ENCODE measurements at regions not wholly inside any gene's neighbourhood (a gene's known extent, or its start where the extent isn't known, plus 50 kb on each side); places are given as distances from the start of the nearest gene placed in this dataset.

DNA sequence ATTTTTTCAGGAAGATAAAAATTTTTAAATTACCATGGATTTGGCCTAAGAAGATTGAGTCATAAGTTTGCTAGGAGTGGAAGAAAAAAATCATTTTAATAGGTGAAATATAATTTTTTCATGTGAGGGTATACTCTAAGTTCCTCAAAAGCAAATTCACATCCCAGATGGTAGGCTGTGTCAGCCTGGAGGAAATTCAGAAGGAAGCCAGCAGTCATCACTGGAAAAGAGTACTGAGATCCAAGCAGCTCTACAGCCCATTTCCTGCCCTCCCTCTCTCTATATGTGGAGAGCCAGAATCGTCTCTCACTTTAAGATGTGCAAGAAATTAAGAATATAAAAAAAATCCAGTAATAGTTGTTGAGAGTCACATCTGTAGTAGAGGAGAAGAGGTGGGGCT lies 126.5 kb upstream of the CDH18 start (continued):
- TF ChIP-seq, protein P1, sequence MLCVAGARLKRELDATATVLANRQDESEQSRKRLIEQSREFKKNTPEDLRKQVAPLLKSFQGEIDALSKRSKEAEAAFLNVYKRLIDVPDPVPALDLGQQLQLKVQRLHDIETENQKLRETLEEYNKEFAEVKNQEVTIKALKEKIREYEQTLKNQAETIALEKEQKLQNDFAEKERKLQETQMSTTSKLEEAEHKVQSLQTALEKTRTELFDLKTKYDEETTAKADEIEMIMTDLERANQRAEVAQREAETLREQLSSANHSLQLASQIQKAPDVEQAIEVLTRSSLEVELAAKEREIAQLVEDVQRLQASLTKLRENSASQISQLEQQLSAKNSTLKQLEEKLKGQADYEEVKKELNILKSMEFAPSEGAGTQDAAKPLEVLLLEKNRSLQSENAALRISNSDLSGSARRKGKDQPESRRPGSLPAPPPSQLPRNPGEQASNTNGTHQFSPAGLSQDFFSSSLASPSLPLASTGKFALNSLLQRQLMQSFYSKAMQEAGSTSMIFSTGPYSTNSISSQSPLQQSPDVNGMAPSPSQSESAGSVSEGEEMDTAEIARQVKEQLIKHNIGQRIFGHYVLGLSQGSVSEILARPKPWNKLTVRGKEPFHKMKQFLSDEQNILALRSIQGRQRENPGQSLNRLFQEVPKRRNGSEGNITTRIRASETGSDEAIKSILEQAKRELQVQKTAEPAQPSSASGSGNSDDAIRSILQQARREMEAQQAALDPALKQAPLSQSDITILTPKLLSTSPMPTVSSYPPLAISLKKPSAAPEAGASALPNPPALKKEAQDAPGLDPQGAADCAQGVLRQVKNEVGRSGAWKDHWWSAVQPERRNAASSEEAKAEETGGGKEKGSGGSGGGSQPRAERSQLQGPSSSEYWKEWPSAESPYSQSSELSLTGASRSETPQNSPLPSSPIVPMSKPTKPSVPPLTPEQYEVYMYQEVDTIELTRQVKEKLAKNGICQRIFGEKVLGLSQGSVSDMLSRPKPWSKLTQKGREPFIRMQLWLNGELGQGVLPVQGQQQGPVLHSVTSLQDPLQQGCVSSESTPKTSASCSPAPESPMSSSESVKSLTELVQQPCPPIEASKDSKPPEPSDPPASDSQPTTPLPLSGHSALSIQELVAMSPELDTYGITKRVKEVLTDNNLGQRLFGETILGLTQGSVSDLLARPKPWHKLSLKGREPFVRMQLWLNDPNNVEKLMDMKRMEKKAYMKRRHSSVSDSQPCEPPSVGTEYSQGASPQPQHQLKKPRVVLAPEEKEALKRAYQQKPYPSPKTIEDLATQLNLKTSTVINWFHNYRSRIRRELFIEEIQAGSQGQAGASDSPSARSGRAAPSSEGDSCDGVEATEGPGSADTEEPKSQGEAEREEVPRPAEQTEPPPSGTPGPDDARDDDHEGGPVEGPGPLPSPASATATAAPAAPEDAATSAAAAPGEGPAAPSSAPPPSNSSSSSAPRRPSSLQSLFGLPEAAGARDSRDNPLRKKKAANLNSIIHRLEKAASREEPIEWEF (IDR thresholded peaks at IDR 0.05; ENCODE audit: insufficient replicate concordance, low read depth, low read length): no peak
- TF ChIP-seq YY1 (IDR thresholded peaks at IDR 0.05; ENCODE audit: low read depth, low read length): no peak

DNA sequence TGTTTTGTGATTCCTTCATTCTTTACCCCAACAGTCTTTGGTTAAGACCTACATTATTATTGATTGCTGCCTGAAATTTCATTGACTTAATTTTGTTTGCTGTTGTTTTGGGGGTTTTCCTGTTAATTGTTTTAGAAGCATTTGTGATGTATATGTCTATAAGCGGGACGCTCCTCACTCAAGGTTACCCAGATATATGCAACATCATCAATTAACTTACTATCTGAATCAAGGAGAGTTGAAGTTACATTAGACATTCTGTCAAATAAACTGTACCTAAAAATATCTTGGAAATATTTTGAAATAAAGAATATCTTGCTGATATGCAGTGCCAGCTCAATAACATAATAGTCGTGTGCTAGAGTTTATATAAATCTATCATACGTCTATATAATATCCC lies 125.9 kb upstream of the CDH18 start:
- ChIA-PET POLR2A (no interaction called here), SMC1A (ENCODE audit: uncharacterized antibody, unreplicated experiment) (no interaction called here), RAD21 (ENCODE audit: unreplicated experiment) (no interaction called here), CTCF (no interaction called here)
- H3K27me3 ChIP-seq (replicated peaks in 1 of 2; ENCODE audit: control insufficient read depth in 2 of 2, insufficient read depth in 2 of 2, low read length in 1 of 2): no peaks in the 10 kb centered on the region
- in situ Hi-C loops (cut with MboI): no loop called here
- no peak overlapping the region for H3K9ac ChIP-seq (ENCODE audit: control insufficient read depth, insufficient read depth, low read length)
- no peak overlapping the region for H3K4me2 ChIP-seq (ENCODE audit: control insufficient read depth, insufficient read depth)
- no TSS peak for BruUV-seq (replicated peaks)
- H4K20me1 ChIP-seq (ENCODE audit: control insufficient read depth, insufficient read depth): no peaks in the 10 kb centered on the region
- H3K4me1 ChIP-seq (ENCODE audit: control insufficient read depth, insufficient read depth, low read length): no peaks in the 10 kb centered on the region
- H3K9me3 ChIP-seq (replicated peaks; ENCODE audit: control insufficient read depth, insufficient read depth, low read length): no peaks in the 10 kb centered on the region
- FAIRE-seq (no peak), ATAC-seq (no peak), DNase-seq (ENCODE audit: low read depth, low spot score) (no peak)
- H3K79me2 ChIP-seq (ENCODE audit: control insufficient read depth, insufficient read depth, low read length): no peaks in the 10 kb centered on the region
- H2AFZ ChIP-seq (ENCODE audit: control insufficient read depth, low read depth, low read length): no peak overlapping the region
- intact Hi-C loops (cut with micrococcal nuclease; ENCODE audit: unreplicated experiment): no loop called here
- no peak overlapping the region for H3K27ac ChIP-seq (ENCODE audit: control insufficient read depth, insufficient read depth)
- no peak overlapping the region for H3K4me3 ChIP-seq
- 65% methylated on average over 4 of the region's 4 CpGs for WGBS (ENCODE audit: insufficient coverage, insufficient replicate concordance, low lambda C conversion rate, missing lambda C conversion rate)
- no peaks in the 10 kb centered on the region for H3K36me3 ChIP-seq (ENCODE audit: control insufficient read depth in 2 of 2, insufficient read depth in 2 of 2, low read length in 1 of 2)
- TF ChIP-seq JUND (IDR thresholded peaks at IDR 0.05; ENCODE audit: low read depth, low read length) (no peak), ASH2L (IDR thresholded peaks at IDR 0.05; ENCODE audit: borderline replicate concordance, low read depth) (no peak), ZNF274 (IDR thresholded peaks at IDR 0.05; ENCODE audit: insufficient read depth, insufficient read length) (no peak), JUNB (IDR thresholded peaks at IDR 0.05) (no peak), CBFB (IDR thresholded peaks at IDR 0.05; ENCODE audit: low read depth) (no peak), POU2F2 (IDR thresholded peaks at IDR 0.05; ENCODE audit: borderline replicate concordance, low read depth, low read length) (no peak), IKZF1 (conservative IDR thresholded peaks at IDR 0.05) (no peak), NFXL1 (IDR thresholded peaks at IDR 0.05; ENCODE audit: borderline replicate concordance) (no peak), MEF2A (IDR thresholded peaks at IDR 0.05; ENCODE audit: insufficient read depth, low read depth, low read length) (no peak), EP300 (IDR thresholded peaks at IDR 0.05; ENCODE audit: borderline replicate concordance in 1 of 2, control insufficient read depth in 1 of 2, low read depth in 2 of 2, low read length in 2 of 2) (no peak), NFYA (IDR thresholded peaks at IDR 0.05; ENCODE audit: borderline replicate concordance, low read depth, low read length) (no peak), CBX5 (IDR thresholded peaks at IDR 0.05; ENCODE audit: low read depth) (no peak), CEBPB (IDR thresholded peaks at IDR 0.05; ENCODE audit: borderline replicate concordance in 1 of 2, low read depth in 2 of 2, low read length in 2 of 2) (no peak)
- TF ChIP-seq, protein P2, sequence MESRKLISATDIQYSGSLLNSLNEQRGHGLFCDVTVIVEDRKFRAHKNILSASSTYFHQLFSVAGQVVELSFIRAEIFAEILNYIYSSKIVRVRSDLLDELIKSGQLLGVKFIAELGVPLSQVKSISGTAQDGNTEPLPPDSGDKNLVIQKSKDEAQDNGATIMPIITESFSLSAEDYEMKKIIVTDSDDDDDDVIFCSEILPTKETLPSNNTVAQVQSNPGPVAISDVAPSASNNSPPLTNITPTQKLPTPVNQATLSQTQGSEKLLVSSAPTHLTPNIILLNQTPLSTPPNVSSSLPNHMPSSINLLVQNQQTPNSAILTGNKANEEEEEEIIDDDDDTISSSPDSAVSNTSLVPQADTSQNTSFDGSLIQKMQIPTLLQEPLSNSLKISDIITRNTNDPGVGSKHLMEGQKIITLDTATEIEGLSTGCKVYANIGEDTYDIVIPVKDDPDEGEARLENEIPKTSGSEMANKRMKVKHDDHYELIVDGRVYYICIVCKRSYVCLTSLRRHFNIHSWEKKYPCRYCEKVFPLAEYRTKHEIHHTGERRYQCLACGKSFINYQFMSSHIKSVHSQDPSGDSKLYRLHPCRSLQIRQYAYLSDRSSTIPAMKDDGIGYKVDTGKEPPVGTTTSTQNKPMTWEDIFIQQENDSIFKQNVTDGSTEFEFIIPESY (IDR thresholded peaks at IDR 0.05): no peak
- TF ChIP-seq, protein P3, sequence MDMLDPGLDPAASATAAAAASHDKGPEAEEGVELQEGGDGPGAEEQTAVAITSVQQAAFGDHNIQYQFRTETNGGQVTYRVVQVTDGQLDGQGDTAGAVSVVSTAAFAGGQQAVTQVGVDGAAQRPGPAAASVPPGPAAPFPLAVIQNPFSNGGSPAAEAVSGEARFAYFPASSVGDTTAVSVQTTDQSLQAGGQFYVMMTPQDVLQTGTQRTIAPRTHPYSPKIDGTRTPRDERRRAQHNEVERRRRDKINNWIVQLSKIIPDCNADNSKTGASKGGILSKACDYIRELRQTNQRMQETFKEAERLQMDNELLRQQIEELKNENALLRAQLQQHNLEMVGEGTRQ (IDR thresholded peaks at IDR 0.05; ENCODE audit: borderline replicate concordance, low read depth, low read length): no peak

Measured in GM12878 (cell line).